WTC11 (cell line): ENCODE measurements at regions not wholly inside any gene's neighbourhood (a gene's known extent, or its start where the extent isn't known, plus 50 kb on each side); places are given as distances from the start of the nearest gene placed in this dataset.

Experiments used
- ATAC-seq: fragments of 200-7000 bp; cut with Tn5 transposase; 2 replicates; pipeline ENCODE4 v1.10.0; 2021; ENCODE audit warnings: mild to moderate bottlenecking, moderate library complexity
- CTCF ChIA-PET: fragments of 300-600 bp; sonication (Branson Sonifier 250); formaldehyde crosslinking; loops from one replicate; lab custom pipeline; 2021; ENCODE audit warnings: antibody characterized with exemption; lab: Charles Lee
- POLR2A ChIA-PET: fragments of 350-600 bp; sonication (Branson Sonifier 250); formaldehyde crosslinking; loops from one replicate; lab custom pipeline; 2021; ENCODE audit warnings: antibody characterized with exemption; lab: Charles Lee
- DNase-seq: peaks from one replicate; pipeline ENCODE4 v3.0.0; 2021; ENCODE audit warnings: low spot score
- H3K27ac Mint-ChIP-seq: 2 replicates; pipeline ENCODE4 v1.8.0; 2021; ENCODE audit warnings: mixed read lengths
- H3K27me3 Mint-ChIP-seq: 2 replicates; pipeline ENCODE4 v1.8.0; 2021; ENCODE audit warnings: low read depth, mild to moderate bottlenecking, moderate library complexity, mixed read lengths
- H3K36me3 Mint-ChIP-seq: 2 replicates; pipeline ENCODE4 v1.8.0; 2021; ENCODE audit warnings: mixed read lengths
- H3K4me1 Mint-ChIP-seq: 2 replicates; pipeline ENCODE4 v1.8.0; 2022; ENCODE audit warnings: mixed read lengths
- H3K4me3 Mint-ChIP-seq: 2 replicates; pipeline ENCODE4 v1.8.0; 2021; ENCODE audit warnings: mild to moderate bottlenecking, moderate library complexity, mixed read lengths
- H3K9me3 Mint-ChIP-seq: 2 replicates; pipeline ENCODE4 v1.8.0; 2021; ENCODE audit warnings: mixed read lengths
- AR ChIP-seq: fragments of 250-450 bp; sonication (Bioruptor Pico); IDR thresholded peaks from 2 replicates; pipeline ENCODE4 v1.9.0; 2021; ENCODE audit warnings: mild to moderate bottlenecking
- CTCF ChIP-seq: fragments of 200-600 bp; IDR thresholded peaks from 2 replicates; pipeline ENCODE4 v1.8.0; 2022; ENCODE audit warnings: antibody characterized with exemption
- ELF4 ChIP-seq: sonication (generic); formaldehyde crosslinking; IDR thresholded peaks from 2 replicates; pipeline ENCODE4 v1.8.1; 2022; ENCODE audit warnings: low read depth, mild to moderate bottlenecking, moderate library complexity, missing genetic modification reagents
- FOXP1 ChIP-seq: sonication (generic); formaldehyde crosslinking; IDR thresholded peaks from 2 replicates; pipeline ENCODE4 v1.8.0; 2022; ENCODE audit warnings: missing genetic modification reagents, mild to moderate bottlenecking, moderate library complexity, borderline replicate concordance
- NFE2L1 ChIP-seq: sonication (generic); formaldehyde crosslinking; IDR thresholded peaks from 2 replicates; pipeline ENCODE4 v1.8.1; 2023; ENCODE audit warnings: missing genetic modification reagents
- PREB ChIP-seq: sonication (generic); formaldehyde crosslinking; IDR thresholded peaks from 2 replicates; pipeline ENCODE4 v1.8.1; 2022; ENCODE audit warnings: mild to moderate bottlenecking, missing genetic modification reagents, moderate library complexity, borderline replicate concordance
- SOX15 ChIP-seq: fragments of 250-450 bp; sonication (Bioruptor Pico); IDR thresholded peaks from 2 replicates; pipeline ENCODE4 v1.9.0; 2021; ENCODE audit warnings: mild to moderate bottlenecking
- SP1 ChIP-seq: sonication (generic); formaldehyde crosslinking; conservative IDR thresholded peaks from 2 replicates; pipeline ENCODE4 v1.8.1; 2022; ENCODE audit warnings: missing genetic modification reagents
- TCF7 ChIP-seq: sonication (generic); formaldehyde crosslinking; IDR thresholded peaks from 2 replicates; pipeline ENCODE4 v1.8.0; 2022; ENCODE audit warnings: mild to moderate bottlenecking, low read depth, missing genetic modification reagents, moderate library complexity
- TP53 ChIP-seq: sonication (generic); formaldehyde crosslinking; IDR thresholded peaks from 2 replicates; pipeline ENCODE4 v1.8.1; 2023; ENCODE audit warnings: mild to moderate bottlenecking, missing genetic modification reagents
- ZBTB43 ChIP-seq: sonication (generic); formaldehyde crosslinking; IDR thresholded peaks from 2 replicates; pipeline ENCODE4 v1.8.1; 2023; ENCODE audit warnings: mild to moderate bottlenecking, missing genetic modification reagents
- ZNF232 ChIP-seq: sonication (generic); formaldehyde crosslinking; IDR thresholded peaks from 2 replicates; pipeline ENCODE4 v1.8.0; 2022; ENCODE audit warnings: mild to moderate bottlenecking, missing genetic modification reagents
- ZNF317 ChIP-seq: sonication (generic); formaldehyde crosslinking; IDR thresholded peaks from 2 replicates; pipeline ENCODE4 v1.8.1; 2023; ENCODE audit warnings: low read depth, mild to moderate bottlenecking, moderate library complexity, missing genetic modification reagents, borderline replicate concordance
- ZNF423 ChIP-seq: fragments of 250-450 bp; sonication (Bioruptor Pico); IDR thresholded peaks from 2 replicates; pipeline ENCODE4 v2.1.2; 2022; ENCODE audit warnings: mild to moderate bottlenecking, moderate library complexity
- ZNF512 ChIP-seq: sonication (generic); formaldehyde crosslinking; IDR thresholded peaks from 2 replicates; pipeline ENCODE4 v1.8.1; 2022; ENCODE audit warnings: missing genetic modification reagents, borderline replicate concordance
- TF ChIP-seq, protein P1 (sequence below): fragments of 250-450 bp; sonication (Bioruptor Pico); IDR thresholded peaks from 2 replicates; pipeline ENCODE4 v1.9.0; 2021; ENCODE audit warnings: mild to moderate bottlenecking, borderline replicate concordance
- TF ChIP-seq, protein P2 (sequence below): sonication (generic); formaldehyde crosslinking; IDR thresholded peaks from 2 replicates; pipeline ENCODE4 v1.8.1; 2022; ENCODE audit warnings: mild to moderate bottlenecking, moderate library complexity, missing genetic modification reagents
- TF ChIP-seq, protein P3 (sequence below): sonication (generic); formaldehyde crosslinking; IDR thresholded peaks from 2 replicates; pipeline ENCODE4 v1.8.0; 2022; ENCODE audit warnings: mild to moderate bottlenecking, missing genetic modification reagents
- TF ChIP-seq, protein P4 (sequence below): fragments of 250-450 bp; sonication (Bioruptor Pico); conservative IDR thresholded peaks from 2 replicates; pipeline ENCODE4 v1.9.0; 2021; ENCODE audit warnings: mild to moderate bottlenecking
- TF ChIP-seq, protein P5 (sequence below): sonication (generic); formaldehyde crosslinking; conservative IDR thresholded peaks from 2 replicates; pipeline ENCODE4 v1.8.1; 2022; ENCODE audit warnings: mild to moderate bottlenecking, missing genetic modification reagents

DNA sequence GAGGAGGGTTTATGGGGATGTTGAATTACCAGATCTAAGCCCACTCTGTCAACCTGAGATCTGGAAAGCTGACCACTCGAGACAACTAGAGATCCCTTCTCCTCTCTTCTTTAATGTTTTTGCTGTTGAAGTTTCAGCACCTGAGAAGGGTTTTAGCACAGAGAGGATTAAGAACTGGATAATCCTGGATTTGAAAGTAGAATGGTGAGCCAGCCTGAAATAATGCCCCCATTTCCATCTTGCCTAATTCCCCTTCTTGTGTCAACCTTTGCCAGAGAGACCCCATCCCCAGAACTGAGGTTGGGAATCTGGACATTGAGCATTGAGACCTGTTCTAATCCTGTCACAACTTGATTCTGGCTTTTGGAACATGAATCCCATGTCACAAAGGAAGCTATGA lies 87.8 kb upstream of the RFLNA start:
- H3K36me3 Mint-ChIP-seq, result peaks cover 14% of the 10 kb centered on the region
- TF ChIP-seq AR, result no peak
- TF ChIP-seq ZNF232, result no peak
- TF ChIP-seq TP53 (CRISPR knock-in tag), result no peak
- no peak for TF ChIP-seq SP1 (CRISPR knock-in tag)
- TF ChIP-seq SOX15 (CRISPR knock-in tag), result no peak
- no peak for TF ChIP-seq ZNF317 (CRISPR knock-in tag)
- TF ChIP-seq PREB (CRISPR knock-in tag), result no peak
- no peak for TF ChIP-seq FOXP1 (CRISPR knock-in tag)
- TF ChIP-seq TCF7, result no peak
- TF ChIP-seq ZBTB43 (CRISPR knock-in tag), result no peak
- TF ChIP-seq ELF4 (CRISPR knock-in tag), result no peak
- TF ChIP-seq, protein P1, sequence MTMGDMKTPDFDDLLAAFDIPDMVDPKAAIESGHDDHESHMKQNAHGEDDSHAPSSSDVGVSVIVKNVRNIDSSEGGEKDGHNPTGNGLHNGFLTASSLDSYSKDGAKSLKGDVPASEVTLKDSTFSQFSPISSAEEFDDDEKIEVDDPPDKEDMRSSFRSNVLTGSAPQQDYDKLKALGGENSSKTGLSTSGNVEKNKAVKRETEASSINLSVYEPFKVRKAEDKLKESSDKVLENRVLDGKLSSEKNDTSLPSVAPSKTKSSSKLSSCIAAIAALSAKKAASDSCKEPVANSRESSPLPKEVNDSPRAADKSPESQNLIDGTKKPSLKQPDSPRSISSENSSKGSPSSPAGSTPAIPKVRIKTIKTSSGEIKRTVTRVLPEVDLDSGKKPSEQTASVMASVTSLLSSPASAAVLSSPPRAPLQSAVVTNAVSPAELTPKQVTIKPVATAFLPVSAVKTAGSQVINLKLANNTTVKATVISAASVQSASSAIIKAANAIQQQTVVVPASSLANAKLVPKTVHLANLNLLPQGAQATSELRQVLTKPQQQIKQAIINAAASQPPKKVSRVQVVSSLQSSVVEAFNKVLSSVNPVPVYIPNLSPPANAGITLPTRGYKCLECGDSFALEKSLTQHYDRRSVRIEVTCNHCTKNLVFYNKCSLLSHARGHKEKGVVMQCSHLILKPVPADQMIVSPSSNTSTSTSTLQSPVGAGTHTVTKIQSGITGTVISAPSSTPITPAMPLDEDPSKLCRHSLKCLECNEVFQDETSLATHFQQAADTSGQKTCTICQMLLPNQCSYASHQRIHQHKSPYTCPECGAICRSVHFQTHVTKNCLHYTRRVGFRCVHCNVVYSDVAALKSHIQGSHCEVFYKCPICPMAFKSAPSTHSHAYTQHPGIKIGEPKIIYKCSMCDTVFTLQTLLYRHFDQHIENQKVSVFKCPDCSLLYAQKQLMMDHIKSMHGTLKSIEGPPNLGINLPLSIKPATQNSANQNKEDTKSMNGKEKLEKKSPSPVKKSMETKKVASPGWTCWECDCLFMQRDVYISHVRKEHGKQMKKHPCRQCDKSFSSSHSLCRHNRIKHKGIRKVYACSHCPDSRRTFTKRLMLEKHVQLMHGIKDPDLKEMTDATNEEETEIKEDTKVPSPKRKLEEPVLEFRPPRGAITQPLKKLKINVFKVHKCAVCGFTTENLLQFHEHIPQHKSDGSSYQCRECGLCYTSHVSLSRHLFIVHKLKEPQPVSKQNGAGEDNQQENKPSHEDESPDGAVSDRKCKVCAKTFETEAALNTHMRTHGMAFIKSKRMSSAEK, result no peak
- TF ChIP-seq, protein P2, sequence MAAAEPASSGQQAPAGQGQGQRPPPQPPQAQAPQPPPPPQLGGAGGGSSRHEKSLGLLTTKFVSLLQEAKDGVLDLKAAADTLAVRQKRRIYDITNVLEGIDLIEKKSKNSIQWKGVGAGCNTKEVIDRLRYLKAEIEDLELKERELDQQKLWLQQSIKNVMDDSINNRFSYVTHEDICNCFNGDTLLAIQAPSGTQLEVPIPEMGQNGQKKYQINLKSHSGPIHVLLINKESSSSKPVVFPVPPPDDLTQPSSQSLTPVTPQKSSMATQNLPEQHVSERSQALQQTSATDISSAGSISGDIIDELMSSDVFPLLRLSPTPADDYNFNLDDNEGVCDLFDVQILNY (CRISPR knock-in tag), result no peak
- TF ChIP-seq ZNF512 (CRISPR knock-in tag), result no peak
- TF ChIP-seq, protein P3, sequence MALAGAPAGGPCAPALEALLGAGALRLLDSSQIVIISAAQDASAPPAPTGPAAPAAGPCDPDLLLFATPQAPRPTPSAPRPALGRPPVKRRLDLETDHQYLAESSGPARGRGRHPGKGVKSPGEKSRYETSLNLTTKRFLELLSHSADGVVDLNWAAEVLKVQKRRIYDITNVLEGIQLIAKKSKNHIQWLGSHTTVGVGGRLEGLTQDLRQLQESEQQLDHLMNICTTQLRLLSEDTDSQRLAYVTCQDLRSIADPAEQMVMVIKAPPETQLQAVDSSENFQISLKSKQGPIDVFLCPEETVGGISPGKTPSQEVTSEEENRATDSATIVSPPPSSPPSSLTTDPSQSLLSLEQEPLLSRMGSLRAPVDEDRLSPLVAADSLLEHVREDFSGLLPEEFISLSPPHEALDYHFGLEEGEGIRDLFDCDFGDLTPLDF (CRISPR knock-in tag), result no peak
- TF ChIP-seq CTCF, result no peak
- no peak for TF ChIP-seq NFE2L1 (CRISPR knock-in tag)
- TF ChIP-seq, protein P4, sequence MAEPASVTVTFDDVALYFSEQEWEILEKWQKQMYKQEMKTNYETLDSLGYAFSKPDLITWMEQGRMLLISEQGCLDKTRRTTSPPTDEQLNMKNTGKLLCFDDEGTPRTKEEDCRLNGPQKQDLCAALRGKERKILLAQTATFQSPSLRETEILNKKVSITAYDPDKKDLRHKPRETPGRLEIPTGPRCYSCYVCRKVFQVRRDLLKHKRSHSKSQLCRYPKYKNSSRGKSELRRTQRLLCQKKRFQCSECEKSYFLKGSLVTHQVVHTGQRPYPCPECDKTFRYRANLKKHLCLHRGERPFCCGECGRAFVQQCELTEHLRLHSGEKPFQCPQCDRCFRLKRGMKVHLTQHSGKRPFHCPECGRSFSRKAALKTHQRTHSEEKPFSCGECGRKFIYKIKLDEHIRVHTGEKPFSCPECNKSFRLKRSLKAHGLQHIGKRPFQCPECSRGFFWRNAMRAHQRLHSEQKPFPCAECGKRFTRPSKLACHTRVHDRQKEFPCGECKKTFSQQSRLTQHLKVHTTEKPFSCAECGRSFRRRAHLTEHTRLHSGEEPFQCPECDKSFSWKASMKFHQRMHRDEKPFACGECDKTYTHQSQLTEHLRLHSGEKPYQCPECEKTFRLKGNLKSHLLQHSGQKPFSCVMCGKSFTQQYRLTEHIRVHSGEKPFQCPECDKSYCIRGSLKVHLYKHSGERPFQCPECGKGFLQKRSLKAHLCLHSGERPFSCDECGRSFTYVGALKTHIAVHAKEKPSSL (CRISPR knock-in tag), result no peak
- TF ChIP-seq, protein P5, sequence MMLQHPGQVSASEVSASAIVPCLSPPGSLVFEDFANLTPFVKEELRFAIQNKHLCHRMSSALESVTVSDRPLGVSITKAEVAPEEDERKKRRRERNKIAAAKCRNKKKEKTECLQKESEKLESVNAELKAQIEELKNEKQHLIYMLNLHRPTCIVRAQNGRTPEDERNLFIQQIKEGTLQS (CRISPR knock-in tag), result no peak
- TF ChIP-seq ZNF423 (CRISPR knock-in tag), result no peak
- H3K27ac Mint-ChIP-seq, result no peak overlapping the region
- H3K4me3 Mint-ChIP-seq, result no peak overlapping the region
- DNase-seq (no peak), ATAC-seq (no peak)
- CTCF ChIA-PET, result no interaction called here
- peaks cover 17% of the 10 kb centered on the region for H3K4me1 Mint-ChIP-seq
- peaks cover 29% of the 10 kb centered on the region for H3K9me3 Mint-ChIP-seq
- peaks cover 11% of the 10 kb centered on the region for H3K27me3 Mint-ChIP-seq
- POLR2A ChIA-PET, result no interaction called here
